HL-60/S4 (cell line): ENCODE measurements at regions not wholly inside any gene's neighbourhood (a gene's known extent, or its start where the extent isn't known, plus 50 kb on each side); places are given as distances from the start of the nearest gene placed in this dataset.

Experiments used
- in situ Hi-C: fragments of 300-500 bp; cut with MboI; formaldehyde crosslinking; loops from 2 replicates; pipeline ENCODE4 v1.14.3; 2022; ENCODE audit warnings: low sequenced_read_pairs

DNA sequence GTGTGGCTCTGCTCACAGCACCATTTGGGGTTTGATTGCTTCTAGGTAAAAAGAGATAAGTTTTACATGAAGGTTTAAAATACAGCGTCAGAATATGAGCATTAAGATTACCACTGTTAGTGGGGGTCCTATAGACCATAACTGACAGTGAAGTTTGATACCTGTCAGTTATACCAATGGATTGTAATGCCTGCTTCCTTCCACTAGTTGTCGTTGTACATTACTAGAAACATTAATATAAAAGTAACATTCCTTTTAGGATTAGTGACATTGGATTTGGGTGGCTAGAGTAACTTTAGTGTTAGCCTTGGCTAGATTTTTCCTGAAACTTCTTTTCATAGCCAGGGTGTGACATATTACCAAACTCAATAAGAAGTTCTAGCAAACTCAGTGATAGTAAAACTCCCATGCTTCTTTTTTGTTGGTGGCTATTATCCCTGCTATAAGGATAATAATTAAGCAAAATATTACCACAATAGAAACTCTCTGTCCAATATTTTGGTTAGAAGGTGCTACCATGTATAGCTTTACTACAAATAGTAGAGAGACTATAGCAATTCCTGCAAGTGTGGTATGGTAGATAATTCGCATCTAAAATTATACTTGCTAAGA, 57.1 kb downstream of the FAM181B start:
- in situ Hi-C loops, result loop anchor here (25.0 kb wide), 1 partner anchor 1039 kb away; no protein-coding TSS in a partner anchor

DNA sequence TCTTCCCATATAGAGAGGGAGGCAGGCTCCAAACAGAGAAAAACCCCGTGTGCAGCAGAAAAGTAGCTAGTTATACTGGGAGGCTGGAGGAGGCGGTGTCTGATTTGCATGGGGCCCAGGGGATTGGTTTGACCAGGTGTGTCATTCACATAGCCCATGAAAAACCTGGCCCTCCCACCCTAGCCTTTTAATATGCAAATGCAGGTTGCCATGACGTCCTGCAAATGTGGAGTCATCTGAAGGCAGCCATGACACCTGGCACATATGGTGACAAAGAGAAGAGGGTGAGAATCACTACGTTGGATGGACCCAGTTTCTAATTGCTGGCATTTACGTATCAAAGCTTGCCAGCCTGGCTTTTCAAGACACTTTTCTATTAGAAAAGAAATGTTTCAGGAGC, 57.8 kb downstream of the FAM181B start:
- in situ Hi-C loops, result loop anchor here (25.0 kb wide), 1 partner anchor 1039 kb away; no protein-coding TSS in a partner anchor

DNA sequence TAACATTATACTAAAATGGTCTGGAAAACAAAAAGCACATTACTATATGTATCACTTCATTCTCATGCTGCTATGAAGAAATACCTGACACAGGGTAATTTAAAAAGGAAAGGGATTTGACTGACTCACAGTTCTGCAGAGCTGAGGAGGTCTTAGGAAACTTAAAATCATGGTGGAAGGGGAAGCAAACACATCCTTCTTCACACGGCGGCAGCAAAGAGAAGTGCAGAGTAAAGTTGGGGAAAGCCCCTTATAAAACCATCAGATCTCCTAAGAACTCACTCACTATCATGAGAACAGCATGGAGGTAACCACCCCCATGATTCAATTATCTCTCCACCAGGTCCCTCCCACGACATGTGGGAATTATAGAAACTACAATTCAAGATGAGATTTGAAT, 60.0 kb downstream of the FAM181B start:
- in situ Hi-C loops, result no loop called here

DNA sequence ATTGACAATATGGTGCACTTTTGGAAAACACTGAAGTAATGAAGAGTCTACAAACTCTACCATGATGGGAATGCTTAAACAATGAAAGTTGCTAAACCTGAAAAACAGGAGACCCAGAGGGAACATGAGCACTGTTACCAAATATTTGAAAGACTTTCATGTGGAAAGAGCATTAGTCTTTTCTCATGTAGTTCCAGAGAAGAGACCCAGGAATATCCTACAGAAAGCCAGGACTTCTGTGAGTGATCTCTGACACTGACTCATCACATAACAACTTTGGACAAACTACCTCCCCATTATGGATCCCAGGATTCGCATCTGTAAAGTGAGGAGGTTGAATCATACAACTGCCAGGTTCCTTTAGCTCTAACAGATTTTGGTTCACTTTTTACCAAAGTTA, 62.2 kb downstream of the FAM181B start:
- in situ Hi-C loops, result no loop called here

DNA sequence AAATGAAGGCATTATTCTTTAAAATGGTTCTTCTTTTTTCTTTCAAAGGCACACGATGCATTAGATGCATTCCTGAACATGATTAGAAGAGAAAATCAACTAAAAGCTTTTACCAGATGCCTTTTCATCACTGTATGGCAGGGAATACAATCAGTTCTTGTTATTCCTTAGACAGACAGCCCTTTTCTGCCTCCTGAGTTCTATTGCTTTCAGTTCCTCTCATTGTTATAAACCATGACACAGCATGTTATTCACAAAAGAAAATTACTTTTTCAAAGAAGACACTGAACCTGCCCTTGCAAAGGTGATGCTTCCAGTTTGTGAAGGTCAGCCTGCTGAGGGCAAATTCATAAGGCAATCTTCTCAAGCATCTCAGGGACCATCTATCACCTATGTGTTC, 70.1 kb downstream of the FAM181B start:
- in situ Hi-C loops, result no loop called here

DNA sequence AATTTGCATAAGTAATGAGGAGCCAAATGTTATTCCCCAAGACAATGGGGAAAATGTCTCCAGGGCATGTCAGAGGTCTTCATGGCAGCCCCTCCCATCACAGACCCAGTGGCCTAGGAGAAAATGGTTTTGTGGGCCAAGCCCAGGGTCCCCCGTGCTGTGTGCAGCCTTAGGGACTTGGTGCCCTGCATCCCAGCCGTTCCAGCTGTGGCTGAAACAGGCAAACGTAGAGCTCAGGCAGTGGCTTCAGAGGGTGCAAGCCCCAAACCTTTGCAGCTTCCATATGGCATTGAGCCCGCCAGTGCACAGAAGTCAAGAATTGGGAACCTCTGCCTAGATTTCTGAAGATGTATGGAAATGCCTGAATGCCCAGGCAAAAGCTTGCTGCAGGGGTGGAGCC, 79.9 kb downstream of the FAM181B start:
- in situ Hi-C loops, result no loop called here

DNA sequence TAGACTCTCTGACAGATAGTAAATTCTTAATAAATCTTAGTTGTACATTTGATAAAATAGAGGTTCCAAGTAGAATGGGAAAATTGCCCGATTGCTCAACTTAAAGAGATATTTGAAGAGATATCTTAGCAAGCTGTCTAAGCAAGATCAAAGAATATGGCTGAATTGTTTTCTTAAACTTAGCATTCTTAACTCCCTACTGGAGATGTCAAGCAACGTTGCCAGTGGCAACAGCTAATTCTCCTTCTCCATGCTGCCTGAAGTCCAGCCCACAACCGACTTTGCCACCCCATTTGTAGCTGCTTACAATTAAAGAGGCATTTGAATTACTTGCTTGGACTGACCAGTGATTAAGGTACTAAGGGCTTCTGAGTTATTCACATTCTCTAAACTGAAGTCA, 94.4 kb downstream of the FAM181B start:
- in situ Hi-C loops, result no loop called here

DNA sequence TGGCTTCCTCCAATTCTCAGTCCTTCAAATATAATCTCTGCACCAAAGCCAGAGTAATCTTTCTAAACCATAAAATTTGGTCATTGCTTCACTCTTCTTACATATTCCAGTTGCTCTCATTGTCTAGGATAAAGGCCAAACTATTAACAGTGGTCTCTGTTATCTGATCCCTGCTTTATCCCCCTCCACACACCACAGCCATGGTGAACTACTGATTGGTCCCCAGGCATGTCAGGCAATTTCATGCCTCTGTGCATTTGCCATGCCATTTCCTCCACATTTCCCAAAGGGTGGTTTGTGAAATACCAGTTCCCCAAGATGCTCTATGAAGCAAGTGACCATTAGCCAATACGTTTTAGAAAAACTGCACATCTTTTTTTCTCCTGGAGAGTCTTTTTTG, 97.0 kb downstream of the FAM181B start:
- in situ Hi-C loops, result no loop called here

DNA sequence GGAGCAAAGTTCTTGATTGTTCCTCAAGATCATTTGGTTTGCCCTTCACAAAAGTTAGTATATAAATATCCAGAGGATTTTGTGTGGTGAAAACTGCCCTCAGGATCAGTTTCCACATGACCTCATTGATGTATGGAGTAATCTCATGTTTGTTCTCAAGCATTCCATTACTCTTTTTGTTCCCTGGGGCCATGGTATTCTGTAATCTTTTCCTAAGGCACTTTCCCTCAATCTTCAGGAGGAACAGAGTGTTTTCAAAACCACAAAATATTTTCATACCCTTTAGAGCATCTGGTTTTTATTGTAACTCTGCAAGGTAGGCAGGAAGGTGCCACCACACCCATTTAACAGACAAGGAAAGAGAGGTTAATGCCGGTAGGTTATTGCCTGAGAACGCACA, 99.6 kb downstream of the FAM181B start:
- in situ Hi-C loops, result no loop called here

DNA sequence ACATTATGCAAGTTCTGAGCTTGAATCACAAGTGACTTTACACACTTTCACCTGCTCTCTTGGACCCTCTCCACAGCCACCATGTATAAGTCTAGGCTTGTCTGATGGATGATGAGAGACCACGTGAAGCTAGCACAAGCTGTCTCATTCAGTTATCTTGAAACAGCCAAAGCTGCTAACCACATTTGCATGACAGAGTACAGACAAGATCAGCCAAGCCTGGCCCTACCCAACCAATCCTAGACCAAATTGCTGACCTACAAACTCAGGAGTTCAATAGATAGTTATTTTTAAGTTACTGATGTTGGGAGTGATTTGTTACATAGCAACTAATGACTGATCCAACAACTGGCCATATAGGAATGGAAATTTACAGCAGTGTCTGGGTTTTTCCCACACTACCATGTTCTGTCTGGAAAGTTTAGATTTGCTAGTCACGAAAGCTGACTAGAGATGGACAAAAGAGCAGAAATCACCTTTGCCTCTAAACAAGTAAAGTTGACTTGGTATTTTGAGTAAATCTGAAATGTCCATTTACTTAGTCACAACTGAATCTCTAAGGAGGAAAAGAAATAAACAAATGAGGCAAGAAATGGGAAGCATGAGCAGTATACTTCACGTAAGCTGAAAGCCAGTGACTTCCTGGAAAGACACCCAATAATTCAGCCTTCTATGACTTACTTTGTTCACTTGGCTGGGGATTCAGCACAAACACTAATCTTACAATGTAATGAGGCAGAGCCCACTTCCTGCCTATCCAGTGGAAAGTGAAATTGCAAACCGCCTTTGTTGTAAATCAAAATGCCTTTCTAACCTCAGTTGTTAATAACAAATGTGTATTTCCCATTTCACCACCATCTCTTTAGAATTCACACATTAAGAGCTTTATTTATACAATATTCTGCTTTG, 101.7 kb downstream of the FAM181B start:
- in situ Hi-C loops, result no loop called here

DNA sequence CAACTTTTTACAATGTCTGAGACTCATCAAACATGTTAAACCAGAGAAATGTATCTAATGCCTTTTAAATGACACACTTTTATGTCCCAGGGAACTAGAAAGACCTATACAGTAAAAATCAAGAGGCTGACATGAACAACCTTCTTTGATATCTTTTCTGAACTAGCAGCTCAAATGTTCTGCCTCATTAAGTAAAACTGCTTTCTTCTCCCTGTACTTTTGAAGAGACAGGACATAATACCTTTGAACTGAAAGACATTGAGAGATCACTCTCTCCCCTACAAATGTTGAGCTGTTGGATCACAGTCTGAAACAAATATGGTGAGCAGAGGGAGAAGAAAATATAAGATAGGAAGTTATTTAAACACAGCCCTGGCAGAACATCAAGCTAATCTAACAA, 123.0 kb downstream of the FAM181B start:
- in situ Hi-C loops, result no loop called here

DNA sequence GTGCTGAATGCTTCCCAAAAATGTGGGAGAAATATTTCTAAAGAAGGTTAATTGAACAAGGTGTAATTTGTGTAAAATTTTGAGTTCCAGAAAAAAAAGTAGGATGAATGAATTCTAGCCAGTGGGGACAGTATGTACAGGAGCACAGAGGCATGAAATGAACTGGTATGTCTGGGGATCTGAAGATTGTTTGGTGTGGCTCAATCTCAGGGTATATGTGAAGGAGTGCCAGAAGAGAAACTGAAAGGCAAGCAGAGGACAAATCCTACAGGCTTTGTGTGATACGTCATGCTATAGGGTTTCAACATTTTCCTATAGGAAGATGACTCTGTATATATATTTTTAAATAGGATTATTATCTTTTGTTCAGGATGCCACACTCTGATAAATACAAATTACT, 126.9 kb downstream of the FAM181B start:
- in situ Hi-C loops, result no loop called here

DNA sequence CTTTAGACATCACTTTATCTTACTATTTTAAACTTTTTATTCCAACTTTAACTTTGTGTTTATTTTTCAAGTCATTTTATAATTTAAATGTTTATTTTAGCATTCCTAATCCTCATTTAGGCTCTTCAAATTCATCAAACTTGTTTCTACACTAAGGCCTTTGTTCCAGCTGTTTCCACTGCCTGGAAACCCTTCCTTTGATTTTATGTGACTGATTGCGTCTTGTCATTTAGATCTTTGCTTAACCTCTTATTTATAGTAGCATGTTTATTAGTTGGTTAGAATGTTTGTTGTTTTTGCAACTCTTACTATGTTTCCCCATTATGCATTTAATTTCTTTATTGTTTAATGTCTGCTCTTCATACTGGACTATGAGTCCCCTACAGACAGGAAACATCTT, 132.0 kb downstream of the FAM181B start:
- in situ Hi-C loops, result no loop called here

DNA sequence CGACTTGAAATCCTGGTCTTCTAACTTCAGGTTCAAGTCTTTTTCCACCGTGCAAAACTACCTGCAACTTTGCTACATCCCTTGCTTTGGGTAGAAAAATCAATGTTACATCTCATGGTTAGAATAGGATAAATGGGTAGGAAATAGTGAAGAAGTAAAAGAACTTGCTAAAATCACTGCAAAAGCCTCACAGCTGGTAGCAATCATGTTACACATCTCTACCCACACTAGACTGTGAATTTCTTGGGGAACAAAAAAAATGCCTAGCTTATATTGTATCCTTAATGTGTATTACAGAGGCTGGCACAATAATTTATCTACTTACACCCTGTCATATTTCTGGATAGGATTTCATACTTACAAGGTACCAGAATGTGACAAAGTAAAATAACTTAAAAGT, 133.8 kb downstream of the FAM181B start:
- in situ Hi-C loops, result no loop called here

DNA sequence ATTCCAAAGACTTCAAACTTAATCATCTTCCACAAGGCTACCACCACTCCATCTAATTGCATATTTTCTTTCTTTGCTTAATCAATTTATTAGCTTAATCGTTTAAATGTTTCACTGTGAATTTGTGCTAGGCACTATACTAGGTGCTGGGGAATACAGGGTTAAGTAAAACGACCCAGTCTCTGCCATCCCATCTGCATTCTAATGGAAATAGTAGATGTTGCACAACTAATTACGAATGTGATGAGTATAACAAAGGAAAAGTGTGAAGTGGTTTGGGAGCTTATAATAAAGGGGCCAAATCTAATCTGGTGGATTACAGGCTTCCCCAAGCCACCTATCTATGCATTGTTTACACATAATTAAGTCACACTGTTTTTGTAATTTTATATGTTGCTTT, 147.1 kb downstream of the FAM181B start:
- in situ Hi-C loops, result no loop called here

DNA sequence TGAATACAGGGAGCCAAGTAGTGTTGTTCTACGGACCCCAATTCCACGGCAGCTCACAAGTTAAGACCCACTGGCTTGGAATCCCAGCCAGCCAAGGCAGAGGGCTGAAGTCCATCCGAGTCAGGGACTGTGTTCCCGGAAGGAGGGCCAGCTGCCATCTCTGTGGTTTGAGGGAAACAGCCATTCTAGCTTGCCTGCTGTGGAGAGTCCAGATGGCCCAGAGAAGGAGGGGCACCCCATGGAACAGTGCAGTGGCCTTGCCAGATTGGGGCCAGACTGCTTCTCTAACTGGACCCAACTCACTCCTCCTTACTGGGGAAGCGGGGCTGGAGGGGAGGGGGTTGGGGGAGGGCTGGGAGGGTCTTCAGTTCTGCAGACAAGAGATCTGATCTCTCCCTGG, 156.4 kb downstream of the FAM181B start:
- in situ Hi-C loops, result no loop called here

DNA sequence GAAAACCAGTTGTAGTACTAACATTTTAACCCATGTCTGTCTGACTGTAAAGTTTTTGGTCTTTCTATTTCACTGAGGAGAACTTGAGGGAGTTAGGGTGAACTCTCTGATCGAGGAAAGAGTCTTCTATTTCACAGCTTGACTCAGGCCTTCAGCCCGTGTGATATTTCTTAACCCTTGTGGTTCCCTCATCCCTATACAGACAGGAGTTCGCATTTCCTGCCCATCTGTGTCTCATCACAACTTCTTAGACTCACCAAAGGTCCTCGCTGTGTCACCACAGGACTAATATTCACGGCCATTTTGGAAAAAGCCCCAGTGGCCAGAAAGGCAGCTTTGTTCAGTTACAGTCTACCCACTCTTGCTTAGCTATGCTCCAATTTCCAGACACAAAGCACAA, 172.8 kb downstream of the FAM181B start:
- in situ Hi-C loops, result no loop called here

DNA sequence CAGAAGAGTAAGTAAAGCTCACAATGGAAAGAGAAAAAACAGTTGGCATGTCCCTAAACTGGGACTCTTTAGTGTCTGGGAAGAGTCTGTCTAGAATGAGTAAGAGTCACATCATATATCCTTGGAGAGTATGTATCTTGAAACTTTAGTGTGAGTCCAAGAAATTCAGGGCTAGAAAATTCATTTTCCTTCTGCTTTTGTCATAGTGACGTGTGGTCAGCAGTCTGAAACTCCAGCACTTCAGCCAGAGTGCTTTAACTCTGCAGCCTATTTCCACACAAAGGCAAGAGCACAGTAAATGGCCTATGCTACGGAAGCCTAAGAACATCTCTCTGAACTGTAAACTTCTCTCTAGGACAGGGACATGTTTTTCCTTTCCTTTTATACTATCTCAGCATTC, 174.1 kb downstream of the FAM181B start:
- in situ Hi-C loops, result no loop called here

DNA sequence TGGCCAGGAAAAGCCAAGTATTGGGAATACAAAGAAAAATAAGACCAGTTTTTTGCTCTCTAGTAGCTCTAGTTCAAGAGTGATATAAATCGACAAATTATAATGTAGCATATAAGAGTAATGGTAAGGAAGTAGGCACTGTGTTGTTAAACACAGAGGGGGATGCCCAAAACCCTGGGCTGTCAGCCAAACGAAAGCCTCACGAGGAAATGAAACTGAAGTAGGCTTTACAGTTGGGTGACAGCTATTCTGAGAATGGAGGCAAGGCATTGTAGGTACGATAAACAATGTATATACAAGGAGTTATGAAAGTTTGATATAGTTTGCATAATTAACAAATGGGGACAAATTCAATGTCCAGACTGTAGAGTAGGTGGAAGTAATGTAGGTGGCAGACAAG, 176.4 kb downstream of the FAM181B start:
- in situ Hi-C loops, result no loop called here

DNA sequence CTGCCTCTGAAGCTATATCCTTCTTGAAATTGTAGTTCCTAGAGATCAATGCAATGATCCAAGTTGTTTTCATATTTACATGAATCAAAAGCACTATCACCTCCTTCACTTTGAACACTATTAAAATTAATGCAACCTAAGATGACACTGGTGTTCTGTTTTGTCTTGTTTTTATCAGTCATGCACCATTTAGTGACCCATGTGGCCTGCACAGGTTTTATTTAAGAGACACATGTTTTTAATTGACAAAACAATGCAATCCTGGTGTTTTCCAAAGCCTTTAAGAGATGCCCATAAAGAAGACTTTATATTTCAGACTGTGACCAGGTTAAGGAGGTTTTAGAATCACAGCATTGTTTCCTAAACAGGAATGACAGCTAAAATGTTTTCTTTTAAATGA, 177.5 kb downstream of the FAM181B start:
- in situ Hi-C loops, result no loop called here

DNA sequence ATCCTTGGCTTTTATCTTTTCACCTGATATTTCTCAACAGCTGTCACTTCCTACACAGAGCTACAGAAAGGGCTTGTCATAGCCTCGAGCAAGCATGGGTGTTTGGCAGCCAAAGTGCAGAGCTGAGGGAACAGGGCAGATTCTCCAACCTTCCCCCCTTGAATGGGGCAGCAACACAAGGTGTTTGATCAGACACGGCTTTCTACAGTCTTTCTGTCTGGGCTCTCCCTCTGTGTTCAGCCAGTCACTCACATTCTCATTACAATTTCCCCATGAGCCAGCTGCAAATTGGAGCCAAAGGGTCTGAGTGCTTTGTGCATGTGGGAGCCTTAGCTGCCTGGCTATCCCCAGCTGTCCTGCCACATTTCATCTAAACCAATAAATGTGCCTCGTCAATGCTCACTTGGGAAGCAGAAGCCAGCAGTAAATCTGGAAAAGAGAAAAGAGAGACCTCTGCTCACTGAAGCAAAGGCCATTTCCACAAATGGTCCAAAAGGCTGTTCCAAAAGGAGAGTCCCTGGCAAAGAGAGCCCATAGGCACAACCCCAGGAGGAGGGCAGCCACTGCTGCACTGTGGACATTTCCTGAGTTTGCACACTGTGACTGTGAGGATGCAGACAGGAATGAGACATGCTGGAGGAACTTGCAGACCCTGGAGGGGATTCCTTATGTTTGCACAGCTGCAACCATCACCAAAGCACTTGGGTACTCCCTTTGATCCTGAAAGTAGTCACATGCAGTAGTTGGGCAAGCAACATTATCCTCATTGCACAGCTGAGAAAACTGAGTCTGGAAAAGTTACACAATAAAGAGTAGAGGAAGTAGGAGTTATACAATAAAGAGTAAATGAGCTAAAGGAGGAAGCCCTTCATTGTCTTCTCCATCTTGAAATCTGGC, 186.8 kb downstream of the FAM181B start:
- in situ Hi-C loops, result no loop called here
